PC-9 (cell line): ENCODE measurements at regions not wholly inside any gene's neighbourhood (a gene's known extent, or its start where the extent isn't known, plus 50 kb on each side); places are given as distances from the start of the nearest gene placed in this dataset.
A peak's percentile ranks its signal among the peaks of the same experiment; 100 is the strongest.

Source experiments
- BruUV-seq: library from RNA; stranded (reverse); fragments of 400-500 nt; replicated peaks from 2 replicates; lab custom pipeline; 2021; lab: Mats Ljungman, UMichigan
- CTCF ChIA-PET: fragments of 300-600 bp; sonication (Branson Sonifier 250); formaldehyde crosslinking; loops from one replicate; lab custom pipeline; 2022; ENCODE audit warnings: antibody characterized with exemption; lab: Charles Lee
- POLR2A ChIA-PET: fragments of 300-600 bp; sonication (Branson Sonifier 250); formaldehyde crosslinking; loops from one replicate; lab custom pipeline; 2022; ENCODE audit warnings: antibody characterized with exemption; ENCODE audit not compliant: unreplicated experiment; lab: Charles Lee
- DNase-seq, 2 experiments: peaks; one replicate each; pipeline versions ENCODE4 v3.0.0 to v3.0.0-alpha.2; 2015 to 2022; ENCODE audit warnings: mixed read lengths in 1 of 2
- H2AFZ ChIP-seq: fragments of 200-600 bp; sonication (generic); 2 replicates; pipeline ENCODE4 v1.8.1; 2017; ENCODE audit warnings: antibody characterized with exemption
- H3F3A ChIP-seq: fragments of 200-600 bp; sonication (generic); 2 replicates; pipeline ENCODE4 v1.8.1; 2017; ENCODE audit warnings: antibody characterized with exemption, mild to moderate bottlenecking, low read depth; ENCODE audit not compliant: insufficient read depth
- H3K27ac ChIP-seq: fragments of 200-600 bp; sonication (generic); 2 replicates; pipeline ENCODE4 v1.6.1; 2016; ENCODE audit warnings: mixed run types
- H3K27me3 ChIP-seq: fragments of 200-600 bp; sonication (generic); 2 replicates; pipeline ENCODE4 v1.6.1; 2016; ENCODE audit warnings: low read depth, mixed run types; ENCODE audit not compliant: insufficient read depth
- H3K36me3 ChIP-seq: fragments of 200-600 bp; sonication (generic); 2 replicates; pipeline ENCODE4 v1.6.1; 2016; ENCODE audit warnings: low read depth, mixed run types
- H3K4me1 ChIP-seq: fragments of 200-600 bp; sonication (generic); replicated peaks from 2 replicates; pipeline ENCODE4 v1.6.1; 2016; ENCODE audit warnings: mixed run types; ENCODE audit not compliant: insufficient read depth
- H3K4me2 ChIP-seq: fragments of 200-600 bp; sonication (generic); 2 replicates; pipeline ENCODE4 v1.6.1; 2017; ENCODE audit warnings: mixed run types
- H3K4me3 ChIP-seq: fragments of 200-600 bp; sonication (generic); 2 replicates; pipeline ENCODE4 v1.6.1; 2016; ENCODE audit warnings: mixed run types
- H3K79me2 ChIP-seq: fragments of 200-600 bp; sonication (generic); 2 replicates; pipeline ENCODE4 v1.6.1; 2017; ENCODE audit warnings: low read depth, mixed run types
- H3K9me2 ChIP-seq: fragments of 200-600 bp; sonication (generic); 2 replicates; pipeline ENCODE4 v1.8.1; 2017; ENCODE audit warnings: mild to moderate bottlenecking; ENCODE audit not compliant: insufficient read depth
- H3K9me3 ChIP-seq: fragments of 200-600 bp; sonication (generic); 2 replicates; pipeline ENCODE4 v1.8.1; 2016; ENCODE audit warnings: low read depth; ENCODE audit not compliant: insufficient read depth
- H4K20me1 ChIP-seq: fragments of 200-600 bp; sonication (generic); 2 replicates; pipeline ENCODE4 v1.8.1; 2017; ENCODE audit not compliant: insufficient read depth
- EZH2 ChIP-seq: fragments of 200-600 bp; sonication (generic); IDR thresholded peaks from 2 replicates; pipeline ENCODE4 v1.8.0; 2017; ENCODE audit warnings: antibody characterized with exemption, low read depth
- intact Hi-C: fragments of 100-400 bp; cut with micrococcal nuclease; formaldehyde crosslinking; loops from one replicate; pipeline ENCODE4 v1.10.0; 2022; ENCODE audit not compliant: unreplicated experiment
- TF ChIP-seq, protein P1 (sequence below): fragments of 200-600 bp; sonication (generic); conservative IDR thresholded peaks from 2 replicates; pipeline ENCODE4 v1.6.1; 2017; ENCODE audit warnings: mixed run types, antibody characterized with exemption, mild to moderate bottlenecking, moderate library complexity

DNA sequence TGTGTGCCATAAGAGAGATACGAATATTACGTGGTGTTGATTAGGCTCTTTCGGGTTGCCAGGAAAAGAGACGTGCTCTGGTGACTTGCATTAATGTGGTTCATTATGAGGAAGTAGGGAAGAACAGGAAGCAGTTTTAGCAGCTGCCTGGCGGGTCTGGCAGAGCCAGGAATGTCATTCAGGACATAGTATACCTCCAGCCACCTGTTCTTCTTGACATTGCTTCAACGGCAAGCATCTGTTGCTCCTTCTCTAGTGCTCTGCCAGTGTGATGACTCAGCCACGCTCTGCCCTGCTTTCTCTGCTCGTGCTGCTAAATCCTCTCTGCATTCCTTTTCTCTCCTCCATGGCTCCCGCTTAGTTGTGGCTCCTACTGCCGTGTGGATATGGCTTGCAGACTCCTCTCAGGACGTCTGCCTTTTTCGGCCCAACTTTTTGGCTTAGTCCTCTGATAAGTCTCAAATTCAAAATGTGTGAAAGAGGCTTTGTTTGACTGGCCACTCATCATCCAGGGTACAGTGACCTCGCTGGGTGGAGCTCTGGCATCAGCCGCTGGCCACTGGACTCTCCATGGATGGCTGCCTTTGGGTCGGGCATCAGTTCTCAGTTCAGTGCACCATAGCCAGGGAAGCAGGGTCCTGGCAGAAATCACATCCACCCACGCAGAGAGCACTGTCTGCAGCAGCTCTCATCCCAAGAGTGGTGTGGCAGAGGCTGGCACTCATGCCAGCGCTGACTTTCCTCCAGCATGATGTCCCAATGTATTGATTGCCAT is 89.3 kb upstream of the KLF3 start:
- H3K4me3 ChIP-seq, result no peak overlapping the region
- CTCF ChIA-PET, result no interaction called here
- H3K27ac ChIP-seq, result no peak overlapping the region
- H3K79me2 ChIP-seq, result no peaks in the 10 kb centered on the region
- no peak for TF ChIP-seq EZH2
- BruUV-seq, result no TSS peak
- no peaks in the 10 kb centered on the region for H3K36me3 ChIP-seq
- no peaks in the 10 kb centered on the region for H3K9me2 ChIP-seq
- no peaks in the 10 kb centered on the region; the same call in 1 of the 2 replicates for H3K9me3 ChIP-seq
- H3F3A ChIP-seq, result no peaks in the 10 kb centered on the region
- DNase-seq, result peak in 1 of 2 experiments; percentile 7
- H3K27me3 ChIP-seq, result no peaks in the 10 kb centered on the region
- intact Hi-C loops, result no loop called here
- H2AFZ ChIP-seq, result no peak overlapping the region
- no peak overlapping the region for H3K4me2 ChIP-seq
- no peaks in the 10 kb centered on the region for H3K4me1 ChIP-seq
- H4K20me1 ChIP-seq, result no peaks in the 10 kb centered on the region
- POLR2A ChIA-PET, result interaction anchor here (0.7 kb wide), 1 partner anchor 43 kb away, joined by 4 read pairs; no protein-coding TSS in a partner anchor

GRCh38 chr4:38576767-38577166 is 87.2 kb upstream of the KLF3 start:
- Histone ChIP-seq H3F3A (no peaks in the 10 kb centered on the region), H3K4me2 (no peak overlapping the region), H3K4me3 (no peak overlapping the region), H3K27ac (no peak overlapping the region), H3K27me3 (no peaks in the 10 kb centered on the region), H3K79me2 (no peaks in the 10 kb centered on the region), H2AFZ (no peak overlapping the region), H3K9me2 (no peaks in the 10 kb centered on the region), H3K4me1 (no peaks in the 10 kb centered on the region), H3K9me3 (no peaks in the 10 kb centered on the region), H3K36me3 (no peaks in the 10 kb centered on the region), H4K20me1 (no peaks in the 10 kb centered on the region)
- ChIA-PET POLR2A (interaction anchor here (0.5 kb wide), 1 partner anchor 14 kb away, joined by 4 read pairs; no protein-coding TSS in a partner anchor), CTCF (no interaction called here)
- BruUV-seq, result no TSS peak
- intact Hi-C loops, result no loop called here
- DNase-seq, result no peak
- TF ChIP-seq, protein P1, sequence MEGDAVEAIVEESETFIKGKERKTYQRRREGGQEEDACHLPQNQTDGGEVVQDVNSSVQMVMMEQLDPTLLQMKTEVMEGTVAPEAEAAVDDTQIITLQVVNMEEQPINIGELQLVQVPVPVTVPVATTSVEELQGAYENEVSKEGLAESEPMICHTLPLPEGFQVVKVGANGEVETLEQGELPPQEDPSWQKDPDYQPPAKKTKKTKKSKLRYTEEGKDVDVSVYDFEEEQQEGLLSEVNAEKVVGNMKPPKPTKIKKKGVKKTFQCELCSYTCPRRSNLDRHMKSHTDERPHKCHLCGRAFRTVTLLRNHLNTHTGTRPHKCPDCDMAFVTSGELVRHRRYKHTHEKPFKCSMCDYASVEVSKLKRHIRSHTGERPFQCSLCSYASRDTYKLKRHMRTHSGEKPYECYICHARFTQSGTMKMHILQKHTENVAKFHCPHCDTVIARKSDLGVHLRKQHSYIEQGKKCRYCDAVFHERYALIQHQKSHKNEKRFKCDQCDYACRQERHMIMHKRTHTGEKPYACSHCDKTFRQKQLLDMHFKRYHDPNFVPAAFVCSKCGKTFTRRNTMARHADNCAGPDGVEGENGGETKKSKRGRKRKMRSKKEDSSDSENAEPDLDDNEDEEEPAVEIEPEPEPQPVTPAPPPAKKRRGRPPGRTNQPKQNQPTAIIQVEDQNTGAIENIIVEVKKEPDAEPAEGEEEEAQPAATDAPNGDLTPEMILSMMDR, result no peak
- no peak for TF ChIP-seq EZH2

DNA sequence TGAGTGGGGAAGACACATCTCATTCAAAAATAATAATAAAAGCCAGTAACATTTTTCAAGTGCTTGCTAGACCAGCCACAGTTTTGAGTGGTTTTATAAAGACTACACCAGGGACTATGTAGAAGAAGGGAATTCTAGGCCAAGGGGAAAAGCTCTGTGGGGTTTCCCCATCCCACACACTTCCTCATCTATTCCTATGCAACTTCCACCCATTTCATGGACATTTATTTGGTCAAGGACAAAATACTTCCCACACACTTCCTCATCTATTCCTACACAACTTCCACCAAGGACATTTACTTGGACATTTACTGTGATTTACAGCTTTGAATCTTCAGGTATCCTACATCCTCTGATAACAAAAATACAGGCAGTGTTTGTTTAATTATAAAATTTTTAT is 86.5 kb upstream of the KLF3 start:
- Histone ChIP-seq H3K4me1 (no peaks in the 10 kb centered on the region), H3K27me3 (no peaks in the 10 kb centered on the region), H3F3A (no peaks in the 10 kb centered on the region), H3K4me3 (no peak overlapping the region), H3K27ac (no peak overlapping the region), H3K79me2 (no peaks in the 10 kb centered on the region), H3K4me2 (no peak overlapping the region), H3K9me3 (no peaks in the 10 kb centered on the region), H3K9me2 (no peaks in the 10 kb centered on the region), H3K36me3 (no peaks in the 10 kb centered on the region), H2AFZ (no peak overlapping the region), H4K20me1 (no peaks in the 10 kb centered on the region)
- CTCF ChIA-PET, result no interaction called here
- intact Hi-C loops, result no loop called here
- no peak for DNase-seq
- TF ChIP-seq, protein P1, result no peak
- TF ChIP-seq EZH2, result no peak
- POLR2A ChIA-PET, result interaction anchor here (0.5 to 0.7 kb wide), 3 partner anchors 14 to 294 kb away, joined by 3 to 4 read pairs (median 3); no protein-coding TSS in a partner anchor
- no TSS peak for BruUV-seq
